ENCODE measurements at regions not wholly inside any gene's neighbourhood (a gene's known extent, or its start where the extent isn't known, plus 50 kb on each side); places are given as distances from the start of the nearest gene placed in this dataset.

- no peak for TF ChIP-seq CTCF (conservative IDR thresholded peaks at IDR 0.05 in 1 of 2, IDR thresholded peaks at IDR 0.05 in 1 of 2; ENCODE audit: low read depth in 1 of 2, low read length in 2 of 2)
- no peak for TF ChIP-seq EZH2 (IDR thresholded peaks at IDR 0.05; ENCODE audit: low read length, missing control alignments)
These were observed 287.1 kb downstream of the ADGB start for GRCh38 chr6:146885708-146886457.
